Endothelial cell of umbilical vein (primary cell): ENCODE measurements at regions not wholly inside any gene's neighbourhood (a gene's known extent, or its start where the extent isn't known, plus 50 kb on each side); places are given as distances from the start of the nearest gene placed in this dataset.

Source experiments
- BruUV-seq: library from RNA; stranded (reverse); fragments of 400-500 nt; replicated peaks from 2 replicates; lab custom pipeline; 2021; lab: Mats Ljungman, UMichigan
- CTCF ChIA-PET: fragments of 300-600, 350-600 bp; sonication (Branson Sonifier 250); formaldehyde crosslinking; loops from one replicate; lab custom pipeline; 2021; ENCODE audit warnings: antibody characterized with exemption, inconsistent platforms; lab: Charles Lee
- POLR2A ChIA-PET: fragments of 300-600, 350-600 bp; sonication (Branson Sonifier 250); formaldehyde crosslinking; loops from one replicate; lab custom pipeline; 2021; ENCODE audit warnings: antibody characterized with exemption, inconsistent platforms; lab: Charles Lee
- DNase-seq: peaks from one replicate; pipeline ENCODE4 v3.0.0-alpha.2; 2011; ENCODE audit warnings: low read depth, low spot score
- FAIRE-seq: peaks from 2 replicates; lab custom pipeline; 2011; peaks lifted over from hg19 to GRCh38; lab: Jason Lieb, UNC
- H2AFZ ChIP-seq: 2 replicates; pipeline ENCODE4 v1.6.0; 2012; ENCODE audit warnings: low read depth, low read length, control low read depth, inconsistent platforms
- H3K27ac ChIP-seq: 2 replicates; pipeline ENCODE4 v1.5.1; 2011; ENCODE audit warnings: low read depth, mild to moderate bottlenecking, control low read depth, low read length, moderate library complexity; ENCODE audit not compliant: insufficient read depth
- H3K27me3 ChIP-seq, 2 experiments: 2 replicates each; pipeline versions ENCODE4 v1.6.0 to v1.6.1; 2011; ENCODE audit warnings: low read length in 2 of 2, mixed read lengths in 1 of 2; ENCODE audit not compliant: control insufficient read depth in 2 of 2, insufficient read depth in 2 of 2
- H3K36me3 ChIP-seq, 2 experiments: 2 replicates in 1 of 2; 3 replicates in 1 of 2; pipeline ENCODE4 v1.5.1; 2011; ENCODE audit warnings: low read length in 2 of 2, mild to moderate bottlenecking in 1 of 2, moderate library complexity in 1 of 2; ENCODE audit not compliant: control insufficient read depth in 2 of 2, insufficient read depth in 2 of 2; ENCODE audit errors: extremely low read depth in 1 of 2
- H3K4me1 ChIP-seq: 3 replicates; pipeline ENCODE4 v1.5.1; 2011; ENCODE audit warnings: mild to moderate bottlenecking, low read length; ENCODE audit not compliant: control insufficient read depth, insufficient read depth; ENCODE audit errors: extremely low read depth
- H3K4me2 ChIP-seq: 2 replicates; pipeline ENCODE4 v1.6.1; 2011; ENCODE audit warnings: low read length, control low read depth, mixed read lengths; ENCODE audit not compliant: insufficient read depth
- H3K4me3 ChIP-seq, 3 experiments: fragments of 200-600 bp in 1 of 3; sonication (generic), shearing (Covaris generic) in 1 of 3; replicated peaks in 1 of 3; 2 replicates each; pipeline ENCODE4 v1.5.1; 2011 to 2016; ENCODE audit warnings: control low read depth in 3 of 3, low read length in 3 of 3, mild to moderate bottlenecking in 2 of 3, inconsistent platforms in 1 of 3, low read depth in 1 of 3, moderate library complexity in 1 of 3; ENCODE audit not compliant: insufficient read depth in 1 of 3
- H3K79me2 ChIP-seq: 2 replicates; pipeline ENCODE4 v1.6.0; 2012; ENCODE audit warnings: low read length, inconsistent platforms; ENCODE audit not compliant: control insufficient read depth, insufficient read depth
- H3K9ac ChIP-seq: replicated peaks from 2 replicates; pipeline ENCODE3; 2011; ENCODE audit warnings: low read length, control low read depth; ENCODE audit not compliant: insufficient read depth; ENCODE audit errors: extremely low read depth
- H3K9me1 ChIP-seq: replicated peaks from 3 replicates; pipeline ENCODE4 v1.6.0; 2011; ENCODE audit warnings: mild to moderate bottlenecking, low read length; ENCODE audit not compliant: control insufficient read depth, insufficient read depth; ENCODE audit errors: extremely low read depth
- H3K9me3 ChIP-seq: replicated peaks from 2 replicates; pipeline ENCODE4 v1.5.1; 2012; ENCODE audit warnings: low read length, inconsistent platforms; ENCODE audit not compliant: control insufficient read depth, insufficient read depth
- H4K20me1 ChIP-seq: replicated peaks from 2 replicates; pipeline ENCODE3; 2011; ENCODE audit warnings: mild to moderate bottlenecking, low read length; ENCODE audit not compliant: control insufficient read depth, insufficient read depth; ENCODE audit errors: extremely low read depth
- CTCF ChIP-seq, 2 donors: IDR thresholded peaks; 1 replicate in 1 of 2; 2 replicates in 1 of 2; pipeline ENCODE4 v1.5.1; 2011; ENCODE audit warnings: low read length in 2 of 2, mild to moderate bottlenecking in 2 of 2, moderate library complexity in 2 of 2, control low read depth in 1 of 2, inconsistent platforms in 1 of 2, low read depth in 1 of 2; ENCODE audit not compliant: insufficient read depth in 1 of 2; ENCODE audit errors: extremely low read depth in 1 of 2
- EZH2 ChIP-seq: IDR thresholded peaks from 2 replicates; pipeline ENCODE4 v1.6.1; 2012; ENCODE audit warnings: borderline replicate concordance, low read depth, mild to moderate bottlenecking, moderate library complexity, low read length, inconsistent platforms; ENCODE audit not compliant: severe bottlenecking
- FOS ChIP-seq: IDR thresholded peaks from 2 replicates; pipeline ENCODE4 v1.6.1; 2011; ENCODE audit warnings: mild to moderate bottlenecking, low read length, moderate library complexity, borderline replicate concordance; ENCODE audit not compliant: insufficient read depth
- GATA2 ChIP-seq: IDR thresholded peaks from 2 replicates; pipeline ENCODE4 v1.7.0; 2011; ENCODE audit warnings: low read depth, mild to moderate bottlenecking, moderate library complexity, mixed read lengths, low read length; ENCODE audit not compliant: insufficient read length, insufficient read depth
- JUN ChIP-seq: IDR thresholded peaks from 2 replicates; pipeline ENCODE4 v1.6.1; 2011; ENCODE audit warnings: borderline replicate concordance, low read depth; ENCODE audit not compliant: insufficient read length, insufficient read depth
- MYC ChIP-seq: IDR thresholded peaks from one replicate; pipeline ENCODE4 v1.6.1; 2011; ENCODE audit warnings: mild to moderate bottlenecking, low read depth, low read length
- POLR2A ChIP-seq: IDR thresholded peaks from 2 replicates; pipeline ENCODE4 v1.6.1; 2012; ENCODE audit warnings: low read depth, mild to moderate bottlenecking, control low read depth, low read length
- POLR2AphosphoS5 ChIP-seq: IDR thresholded peaks from 2 replicates; pipeline ENCODE4 v1.6.1; 2012; ENCODE audit warnings: low read depth, mild to moderate bottlenecking, control low read depth, low read length, moderate library complexity; ENCODE audit not compliant: insufficient read depth
- dilution Hi-C: fragments of 300-500 bp; cut with MboI; formaldehyde crosslinking; loops from one replicate; pipeline ENCODE4 v1.15.0; 2019; ENCODE audit warnings: low sequenced_read_pairs; ENCODE audit not compliant: extremely low pct_ligation_motif_present
- intact Hi-C: fragments of 100-400 bp; cut with micrococcal nuclease; formaldehyde crosslinking; loops from one replicate; pipeline ENCODE4 v1.10.0; 2022
- TF ChIP-seq, protein P1 (sequence below): IDR thresholded peaks from 2 replicates; pipeline ENCODE4 v1.6.1; 2011; ENCODE audit not compliant: insufficient read depth, insufficient read length

GRCh38 chr11:27930946-27931345, 177.0 kb downstream of the KIF18A start:
- no peak overlapping the region for H3K4me3 ChIP-seq
- no peaks in the 10 kb centered on the region for H3K79me2 ChIP-seq
- H3K9me1 ChIP-seq, result no peaks in the 10 kb centered on the region
- H4K20me1 ChIP-seq, result no peaks in the 10 kb centered on the region
- H3K27me3 ChIP-seq, result no peaks in the 10 kb centered on the region
- H2AFZ ChIP-seq, result no peak overlapping the region
- H3K9ac ChIP-seq, result no peak overlapping the region
- H3K36me3 ChIP-seq, result no peaks in the 10 kb centered on the region
- DNase-seq (no peak), FAIRE-seq (no peak)
- BruUV-seq, result no TSS peak
- intact Hi-C loops, result loop anchor here (5.0 kb wide), 1 partner anchor 176 kb away; the partner anchor contains the start of genes KIF18A and METTL15
- H3K4me2 ChIP-seq, result no peak overlapping the region
- POLR2A ChIA-PET, result no interaction called here
- H3K4me1 ChIP-seq, result peaks cover 18% of the 10 kb centered on the region
- dilution Hi-C loops, result no loop called here
- no peak overlapping the region for H3K27ac ChIP-seq
- TF ChIP-seq, protein P1, sequence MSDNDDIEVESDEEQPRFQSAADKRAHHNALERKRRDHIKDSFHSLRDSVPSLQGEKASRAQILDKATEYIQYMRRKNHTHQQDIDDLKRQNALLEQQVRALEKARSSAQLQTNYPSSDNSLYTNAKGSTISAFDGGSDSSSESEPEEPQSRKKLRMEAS, result no peak
- TF ChIP-seq POLR2AphosphoS5, result no peak
- TF ChIP-seq JUN, result no peak
- TF ChIP-seq EZH2, result no peak
- no peak for TF ChIP-seq POLR2A
- no peak for TF ChIP-seq CTCF (IDR thresholded peaks at IDR 0.05; ENCODE audit: extremely low read depth in 1 of 2, insufficient read depth in 1 of 2, low read depth in 1 of 2, low read length in 2 of 2)
- TF ChIP-seq MYC, result no peak
- no peak for TF ChIP-seq GATA2
- no peak for TF ChIP-seq FOS
- CTCF ChIA-PET, result no interaction called here
- H3K9me3 ChIP-seq, result no peaks in the 10 kb centered on the region
